Naive thymus-derived CD8-positive, alpha-beta T cell (primary cell): ENCODE measurements at regions not wholly inside any gene's neighbourhood (a gene's known extent, or its start where the extent isn't known, plus 50 kb on each side); places are given as distances from the start of the nearest gene placed in this dataset.

Experiments
- ATAC-seq, 2 donors: fragments of 150-1000 bp; cut with Tn5 transposase in 1 of 2; sonication (Bioruptor Pico), chemical (Tn5 transposase) in 1 of 2; 1 replicate in 1 of 2; 2 replicates in 1 of 2; pipeline ENCODE4 v1.10.0; 2021; ENCODE audit warnings: mild to moderate bottlenecking in 2 of 2, moderate library complexity in 2 of 2
- POLR2A ChIA-PET: fragments of 350-600 bp; sonication (Branson Sonifier 250); formaldehyde crosslinking; loops from one replicate; lab custom pipeline; 2021; ENCODE audit warnings: antibody characterized with exemption; lab: Charles Lee
- DNase-seq, 10 donors: peaks; one replicate each; pipeline versions ENCODE4 v3.0.0 to v3.0.0-alpha.2; 2020 to 2022
- H3K27ac Mint-ChIP-seq, 10 donors: one replicate each; pipeline ENCODE4 v1.8.0; 2020 to 2022; ENCODE audit warnings: mild to moderate bottlenecking in 10 of 10, mixed read lengths in 10 of 10, moderate library complexity in 4 of 10, inconsistent platforms in 1 of 10
- H3K27me3 Mint-ChIP-seq, 5 donors: one replicate each; pipeline ENCODE4 v1.8.0; 2021 to 2022; ENCODE audit warnings: mixed read lengths in 5 of 5
- H3K36me3 Mint-ChIP-seq, 3 donors: one replicate each; pipeline ENCODE4 v1.8.0; 2020 to 2022; ENCODE audit warnings: mixed read lengths in 3 of 3, mild to moderate bottlenecking in 2 of 3, inconsistent platforms in 1 of 3
- H3K4me1 Mint-ChIP-seq, 4 donors: one replicate each; pipeline ENCODE4 v1.8.0; 2021 to 2022; ENCODE audit warnings: mixed read lengths in 4 of 4
- H3K4me3 Mint-ChIP-seq, 10 donors: one replicate each; pipeline ENCODE4 v1.8.0; 2020 to 2022; ENCODE audit warnings: mild to moderate bottlenecking in 10 of 10, mixed read lengths in 10 of 10, moderate library complexity in 6 of 10, inconsistent platforms in 1 of 10
- H3K9me3 Mint-ChIP-seq, 9 donors: one replicate each; pipeline ENCODE4 v1.8.0; 2020 to 2022; ENCODE audit warnings: mixed read lengths in 9 of 9, mild to moderate bottlenecking in 3 of 9, inconsistent platforms in 1 of 9, moderate library complexity in 1 of 9

DNA sequence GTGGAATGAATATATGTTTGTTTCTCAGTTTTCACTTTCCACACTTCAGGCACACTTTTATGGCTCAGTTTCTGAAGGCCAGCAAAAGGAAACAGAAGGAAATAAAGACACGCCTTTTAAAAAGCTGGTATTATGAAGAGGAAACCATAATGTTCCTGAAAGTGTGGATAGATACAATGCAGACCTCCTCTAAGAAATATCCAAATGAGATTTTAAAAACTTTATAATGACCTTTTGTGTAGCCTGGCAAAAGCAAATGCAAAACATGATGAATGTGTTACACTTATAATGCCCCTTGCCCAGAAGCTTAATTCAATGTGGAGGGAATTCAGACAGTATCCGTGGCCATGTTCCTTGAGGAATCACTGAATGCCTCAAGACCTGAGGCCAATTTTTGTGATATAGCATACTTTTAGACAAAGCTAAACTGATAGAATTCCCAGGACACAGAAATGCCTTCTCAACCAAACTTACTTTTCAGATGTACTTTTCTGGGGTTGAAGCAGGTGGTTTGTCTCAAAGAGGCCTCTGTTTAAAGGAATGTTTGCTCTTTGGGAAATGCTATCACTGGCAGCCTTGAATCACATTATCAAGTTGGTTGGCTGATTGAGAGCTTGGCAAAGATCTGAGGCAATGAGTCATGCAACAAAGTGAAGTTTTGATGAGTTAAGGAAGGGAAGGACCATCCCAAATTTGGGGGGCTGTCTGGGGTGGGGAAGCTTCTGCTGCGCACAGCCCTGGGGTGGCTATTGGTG lies 77.1 kb upstream of the CACNA2D3 start:
- Mint-ChIP-seq H3K9me3 (no peaks in the 10 kb centered on the region), H3K4me3 (no peak overlapping the region), H3K27me3 (peaks cover 4 to 11% (median 5%) of the 10 kb centered on the region in 5 donors), H3K4me1 (no peaks in the 10 kb centered on the region), H3K36me3 (no peaks in the 10 kb centered on the region), H3K27ac (no peak overlapping the region)
- no peak for ATAC-seq
- POLR2A ChIA-PET: no interaction called here
- no peak for DNase-seq

GRCh38 chr3:54042259-54042823 lies 80.0 kb upstream of the CACNA2D3 start:
- no peak for ATAC-seq
- DNase-seq: no peak
- Mint-ChIP-seq H3K9me3 (no peaks in the 10 kb centered on the region), H3K4me1 (no peaks in the 10 kb centered on the region), H3K36me3 (no peaks in the 10 kb centered on the region), H3K27ac (no peak overlapping the region), H3K4me3 (no peak overlapping the region), H3K27me3 (peaks cover 4 to 12% (median 6%) of the 10 kb centered on the region in 5 donors)
- POLR2A ChIA-PET: no interaction called here

DNA sequence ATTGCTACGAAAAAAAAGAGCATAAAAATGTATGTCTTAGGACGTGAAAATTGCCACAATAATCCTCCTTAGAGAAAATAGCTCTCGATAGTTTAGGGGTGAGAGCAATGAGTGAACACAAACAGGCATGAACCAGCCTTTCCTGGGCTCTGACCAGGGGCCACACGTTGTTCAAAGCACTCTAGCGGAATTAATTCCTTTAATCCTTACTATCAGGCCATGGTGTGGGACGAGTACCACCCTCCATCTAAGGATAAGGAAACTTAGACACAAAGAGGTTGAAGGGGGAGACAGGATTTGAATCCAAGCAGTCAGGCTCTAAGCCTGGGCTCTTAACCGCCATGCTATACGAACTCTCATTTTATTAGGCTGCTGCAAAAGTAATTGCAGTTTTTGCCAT lies 81.9 kb upstream of the CACNA2D3 start:
- Mint-ChIP-seq H3K4me3 (no peak overlapping the region), H3K27me3 (peaks cover 2 to 13% (median 6%) of the 10 kb centered on the region in 5 donors), H3K36me3 (no peaks in the 10 kb centered on the region), H3K4me1 (no peaks in the 10 kb centered on the region), H3K27ac (no peak overlapping the region), H3K9me3 (no peaks in the 10 kb centered on the region)
- DNase-seq (no peak), ATAC-seq (no peak)
- POLR2A ChIA-PET: no interaction called here

GRCh38 chr3:54038391-54038790 lies 84.0 kb upstream of the CACNA2D3 start:
- DNase-seq: no peak
- peaks cover 0 to 15% (median 5%) of the 10 kb centered on the region in 5 donors for H3K27me3 Mint-ChIP-seq
- no peak overlapping the region for H3K27ac Mint-ChIP-seq
- ATAC-seq: no peak
- no peak overlapping the region for H3K4me3 Mint-ChIP-seq
- POLR2A ChIA-PET: no interaction called here
- H3K36me3 Mint-ChIP-seq: no peaks in the 10 kb centered on the region
- no peaks in the 10 kb centered on the region for H3K9me3 Mint-ChIP-seq
- H3K4me1 Mint-ChIP-seq: no peaks in the 10 kb centered on the region

GRCh38 chr3:54036543-54036942 lies 85.8 kb upstream of the CACNA2D3 start:
- H3K4me3 Mint-ChIP-seq: no peak overlapping the region
- no peak overlapping the region for H3K27ac Mint-ChIP-seq
- H3K4me1 Mint-ChIP-seq: no peaks in the 10 kb centered on the region
- POLR2A ChIA-PET: interaction anchor here (0.6 kb wide), 1 partner anchor 474 kb away, joined by 4 read pairs; no protein-coding TSS in a partner anchor
- peaks cover 0 to 18% (median 8%) of the 10 kb centered on the region in 5 donors for H3K27me3 Mint-ChIP-seq
- H3K9me3 Mint-ChIP-seq: no peaks in the 10 kb centered on the region
- ATAC-seq (no peak), DNase-seq (no peak)
- no peaks in the 10 kb centered on the region for H3K36me3 Mint-ChIP-seq

- no peak overlapping the region for H3K4me3 Mint-ChIP-seq
- no peak overlapping the region for H3K27ac Mint-ChIP-seq
- POLR2A ChIA-PET: no interaction called here
- no peaks in the 10 kb centered on the region for H3K36me3 Mint-ChIP-seq
- DNase-seq: no peak
- H3K9me3 Mint-ChIP-seq: peaks cover 0 to 8% (median 0%) of the 10 kb centered on the region in 9 donors
- H3K4me1 Mint-ChIP-seq: no peaks in the 10 kb centered on the region
- ATAC-seq: no peak
- H3K27me3 Mint-ChIP-seq: peaks cover 0 to 21% (median 8%) of the 10 kb centered on the region in 5 donors
These were observed 87.4 kb upstream of the CACNA2D3 start for GRCh38 chr3:54034971-54035370.

- POLR2A ChIA-PET: no interaction called here
- peaks cover 0 to 21% (median 8%) of the 10 kb centered on the region in 5 donors for H3K27me3 Mint-ChIP-seq
- H3K4me1 Mint-ChIP-seq: no peaks in the 10 kb centered on the region
- H3K9me3 Mint-ChIP-seq: peaks cover 0 to 8% (median 0%) of the 10 kb centered on the region in 9 donors
- no peak for DNase-seq
- no peak overlapping the region for H3K4me3 Mint-ChIP-seq
- no peaks in the 10 kb centered on the region for H3K36me3 Mint-ChIP-seq
- no peak for ATAC-seq
- H3K27ac Mint-ChIP-seq: no peak overlapping the region
These were observed 88.6 kb upstream of the CACNA2D3 start for GRCh38 chr3:54033761-54034160.

DNA sequence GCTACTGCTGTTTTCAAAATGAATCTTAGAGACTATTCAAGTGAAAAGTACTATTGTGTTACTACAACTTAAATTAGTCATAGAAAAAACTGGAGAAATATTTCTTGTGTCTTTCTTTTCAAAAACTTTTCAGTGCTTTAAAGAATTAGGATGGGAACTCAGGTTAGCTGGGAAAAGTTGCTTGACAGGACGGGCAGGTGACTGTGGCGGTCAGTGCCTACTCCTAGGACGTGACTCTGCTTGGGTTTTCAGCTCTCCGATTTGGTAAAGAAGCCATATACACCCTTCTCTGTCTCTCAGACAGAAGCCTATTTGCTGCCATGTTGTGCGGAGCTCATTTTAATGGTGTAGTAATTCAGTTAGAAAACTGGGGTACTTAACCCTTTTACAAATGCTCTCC lies 89.8 kb upstream of the CACNA2D3 start:
- Mint-ChIP-seq H3K27me3 (peaks cover 0 to 17% (median 8%) of the 10 kb centered on the region in 5 donors), H3K36me3 (no peaks in the 10 kb centered on the region), H3K4me3 (no peak overlapping the region), H3K4me1 (no peaks in the 10 kb centered on the region), H3K27ac (no peak overlapping the region), H3K9me3 (peaks cover 0 to 8% (median 0%) of the 10 kb centered on the region in 9 donors)
- ATAC-seq: no peak
- no peak for DNase-seq
- POLR2A ChIA-PET: no interaction called here

GRCh38 chr3:54028372-54028771 lies 94.0 kb upstream of the CACNA2D3 start:
- peaks cover 0 to 8% (median 0%) of the 10 kb centered on the region in 9 donors for H3K9me3 Mint-ChIP-seq

GRCh38 chr3:54026543-54026942 lies 95.8 kb upstream of the CACNA2D3 start:
- peaks cover 0 to 13% (median 3%) of the 10 kb centered on the region in 5 donors for H3K27me3 Mint-ChIP-seq
- ATAC-seq (no peak), DNase-seq (no peak)
- no peaks in the 10 kb centered on the region for H3K4me1 Mint-ChIP-seq
- no peak overlapping the region for H3K27ac Mint-ChIP-seq
- no peaks in the 10 kb centered on the region for H3K36me3 Mint-ChIP-seq
- POLR2A ChIA-PET: no interaction called here
- H3K4me3 Mint-ChIP-seq: no peak overlapping the region
- peaks cover 0 to 9% (median 0%) of the 10 kb centered on the region in 9 donors for H3K9me3 Mint-ChIP-seq

More at GRCh38 chr3:54028372-54028771, 94.0 kb upstream of the CACNA2D3 start:
- DNase-seq (no peak), ATAC-seq (no peak)
- no peaks in the 10 kb centered on the region for H3K36me3 Mint-ChIP-seq
- H3K4me1 Mint-ChIP-seq: no peaks in the 10 kb centered on the region
- H3K27me3 Mint-ChIP-seq: peaks cover 0 to 8% (median 3%) of the 10 kb centered on the region in 5 donors
- no peak overlapping the region for H3K27ac Mint-ChIP-seq
- H3K4me3 Mint-ChIP-seq: no peak overlapping the region
- POLR2A ChIA-PET: no interaction called here

- POLR2A ChIA-PET: no interaction called here
- Mint-ChIP-seq H3K9me3 (peaks cover 0 to 24% (median 14%) of the 10 kb centered on the region in 9 donors), H3K4me1 (no peaks in the 10 kb centered on the region), H3K4me3 (no peak overlapping the region), H3K27me3 (peaks cover 0 to 14% (median 8%) of the 10 kb centered on the region in 5 donors), H3K36me3 (no peaks in the 10 kb centered on the region), H3K27ac (no peak overlapping the region)
- DNase-seq (no peak), ATAC-seq (no peak)
These were observed 101.3 kb upstream of the CACNA2D3 start for GRCh38 chr3:54021071-54021470.

GRCh38 chr3:54020436-54020835 lies 101.9 kb upstream of the CACNA2D3 start:
- DNase-seq (no peak), ATAC-seq (no peak)
- Mint-ChIP-seq H3K36me3 (no peaks in the 10 kb centered on the region), H3K9me3 (peaks cover 0 to 24% (median 14%) of the 10 kb centered on the region in 9 donors), H3K27ac (no peak overlapping the region), H3K4me3 (no peak overlapping the region), H3K4me1 (no peaks in the 10 kb centered on the region), H3K27me3 (peaks cover 5 to 14% (median 8%) of the 10 kb centered on the region in 5 donors)
- POLR2A ChIA-PET: no interaction called here

- peaks cover 0 to 17% (median 9%) of the 10 kb centered on the region in 9 donors for H3K9me3 Mint-ChIP-seq
- H3K4me3 Mint-ChIP-seq: no peak overlapping the region
- peaks cover 6 to 31% (median 10%) of the 10 kb centered on the region in 5 donors for H3K27me3 Mint-ChIP-seq
- ATAC-seq: no peak
- no peak overlapping the region for H3K27ac Mint-ChIP-seq
- DNase-seq: no peak
- H3K4me1 Mint-ChIP-seq: no peaks in the 10 kb centered on the region
- no peaks in the 10 kb centered on the region for H3K36me3 Mint-ChIP-seq
- POLR2A ChIA-PET: no interaction called here
These were observed 108.3 kb upstream of the CACNA2D3 start for GRCh38 chr3:54014067-54014466.
